ENCODE measurements at regions not wholly inside any gene's neighbourhood (a gene's known extent, or its start where the extent isn't known, plus 50 kb on each side); places are given as distances from the start of the nearest gene placed in this dataset.

DNA sequence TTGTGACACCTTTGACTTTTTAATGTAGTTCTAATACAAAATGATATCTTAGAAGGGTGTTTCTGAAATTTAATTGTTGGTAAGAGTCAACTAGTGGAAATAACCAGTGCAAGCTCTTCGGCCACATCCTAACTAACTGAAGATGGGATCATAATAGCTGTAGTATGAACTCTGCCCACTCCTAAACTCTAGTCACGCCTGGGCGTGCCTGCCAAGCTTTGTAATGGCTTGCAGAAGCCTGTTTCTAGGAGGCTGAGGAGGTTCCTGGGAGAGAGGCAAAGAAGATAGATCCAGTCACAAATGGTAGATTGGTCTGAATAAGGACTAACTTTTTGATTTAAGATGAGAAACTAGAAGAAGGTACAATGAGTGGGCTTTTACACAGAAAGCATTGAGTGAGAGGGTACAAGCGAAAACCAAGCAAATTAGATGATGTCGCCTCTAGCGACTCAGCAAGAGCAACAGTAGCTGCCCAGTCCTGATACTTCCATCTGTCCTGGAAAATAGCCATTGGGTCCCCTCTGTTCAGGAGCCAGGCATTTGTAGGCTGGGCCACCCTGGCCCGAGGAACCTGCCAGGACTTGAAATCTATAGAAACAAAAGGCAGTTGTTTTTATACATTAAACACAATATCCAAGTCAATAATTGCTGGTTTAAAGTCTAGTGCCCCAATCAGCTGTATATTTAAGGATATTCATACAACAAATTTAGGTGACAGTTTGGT is 148.8 kb downstream of the SLC38A4 start:
- Mint-ChIP-seq H3K4me1 (ENCODE audit: unreplicated experiment) (peaks cover 29% of the 10 kb centered on the region), H3K4me3 (ENCODE audit: unreplicated experiment) (no peak overlapping the region), H3K27ac (ENCODE audit: unreplicated experiment) (no peak overlapping the region), H3K36me3 (ENCODE audit: unreplicated experiment) (peaks cover 3% of the 10 kb centered on the region), H3K9me3 (ENCODE audit: unreplicated experiment) (peaks cover 3% of the 10 kb centered on the region), H3K27me3 (ENCODE audit: unreplicated experiment) (no peaks in the 10 kb centered on the region)
- TF ChIP-seq, protein P1, sequence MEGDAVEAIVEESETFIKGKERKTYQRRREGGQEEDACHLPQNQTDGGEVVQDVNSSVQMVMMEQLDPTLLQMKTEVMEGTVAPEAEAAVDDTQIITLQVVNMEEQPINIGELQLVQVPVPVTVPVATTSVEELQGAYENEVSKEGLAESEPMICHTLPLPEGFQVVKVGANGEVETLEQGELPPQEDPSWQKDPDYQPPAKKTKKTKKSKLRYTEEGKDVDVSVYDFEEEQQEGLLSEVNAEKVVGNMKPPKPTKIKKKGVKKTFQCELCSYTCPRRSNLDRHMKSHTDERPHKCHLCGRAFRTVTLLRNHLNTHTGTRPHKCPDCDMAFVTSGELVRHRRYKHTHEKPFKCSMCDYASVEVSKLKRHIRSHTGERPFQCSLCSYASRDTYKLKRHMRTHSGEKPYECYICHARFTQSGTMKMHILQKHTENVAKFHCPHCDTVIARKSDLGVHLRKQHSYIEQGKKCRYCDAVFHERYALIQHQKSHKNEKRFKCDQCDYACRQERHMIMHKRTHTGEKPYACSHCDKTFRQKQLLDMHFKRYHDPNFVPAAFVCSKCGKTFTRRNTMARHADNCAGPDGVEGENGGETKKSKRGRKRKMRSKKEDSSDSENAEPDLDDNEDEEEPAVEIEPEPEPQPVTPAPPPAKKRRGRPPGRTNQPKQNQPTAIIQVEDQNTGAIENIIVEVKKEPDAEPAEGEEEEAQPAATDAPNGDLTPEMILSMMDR (IDR thresholded peaks at IDR 0.05) = no peak
- no peak for DNase-seq (ENCODE audit: extremely low spot score, unreplicated experiment)

DNA sequence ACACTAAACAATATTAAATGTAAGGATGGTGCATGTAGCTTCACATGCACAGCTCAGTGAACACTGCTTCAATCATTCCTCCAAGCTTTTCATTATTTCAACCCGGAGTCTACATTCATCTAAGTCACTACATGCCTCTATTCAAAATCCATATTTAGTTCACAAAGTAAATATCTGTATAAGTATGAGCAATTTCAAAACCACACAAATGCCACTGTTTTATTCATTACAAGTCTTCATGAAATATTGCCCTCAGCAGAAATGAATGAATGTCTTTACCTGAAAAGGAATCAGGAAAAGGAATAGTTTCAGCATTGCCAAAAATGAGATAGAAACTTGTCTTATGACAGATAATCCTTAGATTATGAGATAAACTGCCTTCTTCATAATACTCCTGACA is 149.4 kb downstream of the SLC38A4 start:
- peaks cover 3% of the 10 kb centered on the region for H3K9me3 Mint-ChIP-seq (ENCODE audit: unreplicated experiment)
- peaks cover 3% of the 10 kb centered on the region for H3K36me3 Mint-ChIP-seq (ENCODE audit: unreplicated experiment)
- TF ChIP-seq, protein P1 (IDR thresholded peaks at IDR 0.05) = no peak
- no peak overlapping the region for H3K27ac Mint-ChIP-seq (ENCODE audit: unreplicated experiment)
- H3K4me3 Mint-ChIP-seq (ENCODE audit: unreplicated experiment) = no peak overlapping the region
- H3K27me3 Mint-ChIP-seq (ENCODE audit: unreplicated experiment) = no peaks in the 10 kb centered on the region
- no peak for DNase-seq (ENCODE audit: extremely low spot score, unreplicated experiment)
- H3K4me1 Mint-ChIP-seq (ENCODE audit: unreplicated experiment) = peaks cover 29% of the 10 kb centered on the region

DNA sequence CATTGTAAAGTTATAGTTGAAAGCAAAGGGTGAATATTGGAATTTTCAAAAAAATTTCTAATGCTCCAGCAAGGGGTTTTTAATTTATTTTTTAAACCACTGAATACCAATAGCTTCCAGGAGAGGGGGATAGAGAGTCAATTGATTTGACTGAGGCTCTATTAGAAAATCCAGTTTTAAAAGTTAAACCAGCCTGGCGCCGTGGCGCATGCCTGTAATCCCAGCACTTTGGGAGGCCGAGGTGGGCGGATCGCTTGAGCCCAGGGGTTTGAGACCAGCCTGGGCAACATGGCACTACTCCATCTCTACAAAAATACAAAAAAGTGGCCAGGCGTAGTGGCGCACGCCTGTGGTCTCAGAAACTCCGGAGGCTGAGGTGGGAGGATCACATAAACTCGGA is 150.1 kb downstream of the SLC38A4 start:
- Mint-ChIP-seq H3K27ac (ENCODE audit: unreplicated experiment) (no peak overlapping the region), H3K4me3 (ENCODE audit: unreplicated experiment) (no peak overlapping the region), H3K9me3 (ENCODE audit: unreplicated experiment) (peaks cover 3% of the 10 kb centered on the region), H3K36me3 (ENCODE audit: unreplicated experiment) (peaks cover 3% of the 10 kb centered on the region), H3K27me3 (ENCODE audit: unreplicated experiment) (no peaks in the 10 kb centered on the region), H3K4me1 (ENCODE audit: unreplicated experiment) (peaks cover 28% of the 10 kb centered on the region)
- TF ChIP-seq, protein P1 (IDR thresholded peaks at IDR 0.05) = peak; percentile 71
- no peak for DNase-seq (ENCODE audit: extremely low spot score, unreplicated experiment)

DNA sequence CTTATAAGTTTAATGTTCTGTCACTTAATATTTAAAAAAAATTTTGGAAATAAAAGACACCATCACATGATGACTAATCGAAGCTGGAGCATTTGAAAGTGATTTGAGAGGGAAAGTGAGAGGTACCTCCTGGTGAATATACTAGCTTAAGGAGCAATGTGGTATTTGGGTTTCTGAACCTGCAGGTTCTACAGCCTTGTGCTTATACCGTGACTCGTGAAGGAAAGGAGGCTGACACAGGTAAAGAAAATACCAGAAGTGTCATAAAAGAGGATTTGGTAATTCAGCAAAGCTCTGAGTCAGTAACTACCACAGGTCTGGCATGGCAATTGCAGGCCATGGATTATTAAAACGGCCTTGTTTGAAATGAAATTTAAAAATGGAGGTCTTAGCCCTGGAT is 151.0 kb downstream of the SLC38A4 start:
- Mint-ChIP-seq H3K4me3 (ENCODE audit: unreplicated experiment) (no peak overlapping the region), H3K36me3 (ENCODE audit: unreplicated experiment) (peaks cover 12% of the 10 kb centered on the region), H3K9me3 (ENCODE audit: unreplicated experiment) (peaks cover 7% of the 10 kb centered on the region), H3K27me3 (ENCODE audit: unreplicated experiment) (no peaks in the 10 kb centered on the region), H3K4me1 (ENCODE audit: unreplicated experiment) (peaks cover 24% of the 10 kb centered on the region), H3K27ac (ENCODE audit: unreplicated experiment) (no peak overlapping the region)
- DNase-seq (ENCODE audit: extremely low spot score, unreplicated experiment) = no peak
- TF ChIP-seq, protein P1 (IDR thresholded peaks at IDR 0.05) = no peak

DNA sequence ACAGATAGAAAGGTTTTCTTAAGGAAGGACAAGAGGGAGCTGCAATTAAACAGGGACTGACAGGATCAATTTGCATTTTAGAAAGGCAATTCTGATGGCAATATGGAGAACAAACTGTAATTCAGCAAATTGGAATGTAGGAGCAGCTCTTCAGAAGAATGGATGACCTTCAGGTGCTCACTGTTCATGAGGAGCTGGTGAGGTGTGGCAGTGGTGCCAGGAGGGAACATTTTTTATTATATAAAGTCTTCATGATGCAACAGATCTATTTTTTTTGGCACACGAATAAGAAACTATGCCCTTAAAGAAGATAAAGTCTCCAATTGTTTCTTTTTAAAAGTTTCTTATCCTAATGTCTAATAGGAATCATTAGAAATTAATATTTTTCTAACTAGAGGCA is 151.7 kb downstream of the SLC38A4 start:
- Mint-ChIP-seq H3K9me3 (ENCODE audit: unreplicated experiment) (peaks cover 7% of the 10 kb centered on the region), H3K27me3 (ENCODE audit: unreplicated experiment) (no peaks in the 10 kb centered on the region), H3K36me3 (ENCODE audit: unreplicated experiment) (peaks cover 12% of the 10 kb centered on the region), H3K27ac (ENCODE audit: unreplicated experiment) (no peak overlapping the region), H3K4me1 (ENCODE audit: unreplicated experiment) (peaks cover 24% of the 10 kb centered on the region), H3K4me3 (ENCODE audit: unreplicated experiment) (no peak overlapping the region)
- TF ChIP-seq, protein P1 (IDR thresholded peaks at IDR 0.05) = no peak
- DNase-seq (ENCODE audit: extremely low spot score, unreplicated experiment) = no peak
